ENCODE measurements at regions not wholly inside any gene's neighbourhood (a gene's known extent, or its start where the extent isn't known, plus 50 kb on each side); places are given as distances from the start of the nearest gene placed in this dataset.

GRCh38 chr5:86977190-86977589, 290.5 kb upstream of the RASA1 start:
- Mint-ChIP-seq H3K4me1 (ENCODE audit: low read depth) (peaks cover 7% of the 10 kb centered on the region), H3K27me3 (ENCODE audit: low read depth) (peaks cover 16% of the 10 kb centered on the region), H3K4me3 (ENCODE audit: unreplicated experiment) (no peak overlapping the region), H3K36me3 (ENCODE audit: low read depth) (no peaks in the 10 kb centered on the region), H3K27ac (ENCODE audit: unreplicated experiment) (no peak overlapping the region), H3K9me3 (ENCODE audit: low read depth) (peaks cover 6% of the 10 kb centered on the region)
- no peak for DNase-seq (ENCODE audit: low spot score)
- TF ChIP-seq CTCF (IDR thresholded peaks at IDR 0.05), result no peak

GRCh38 chr5:86977808-86978207, 289.9 kb upstream of the RASA1 start:
- no peak overlapping the region for H3K4me3 Mint-ChIP-seq (ENCODE audit: unreplicated experiment)
- no peak for TF ChIP-seq CTCF (IDR thresholded peaks at IDR 0.05)

GRCh38 chr5:86979811-86980411, 287.8 kb upstream of the RASA1 start:
- Mint-ChIP-seq H3K4me1 (ENCODE audit: low read depth) (peaks cover 7% of the 10 kb centered on the region), H3K27me3 (ENCODE audit: low read depth) (peaks cover 8% of the 10 kb centered on the region), H3K9me3 (ENCODE audit: low read depth) (peaks cover 6% of the 10 kb centered on the region), H3K4me3 (ENCODE audit: unreplicated experiment) (no peak overlapping the region), H3K36me3 (ENCODE audit: low read depth) (no peaks in the 10 kb centered on the region), H3K27ac (ENCODE audit: unreplicated experiment) (no peak overlapping the region)
- no peak for DNase-seq (ENCODE audit: low spot score)
- TF ChIP-seq CTCF (IDR thresholded peaks at IDR 0.05), result no peak

More at GRCh38 chr5:86977808-86978207, 289.9 kb upstream of the RASA1 start:
- Mint-ChIP-seq H3K9me3 (ENCODE audit: low read depth) (peaks cover 6% of the 10 kb centered on the region), H3K36me3 (ENCODE audit: low read depth) (no peaks in the 10 kb centered on the region), H3K27ac (ENCODE audit: unreplicated experiment) (no peak overlapping the region), H3K27me3 (ENCODE audit: low read depth) (peaks cover 14% of the 10 kb centered on the region), H3K4me1 (ENCODE audit: low read depth) (peaks cover 7% of the 10 kb centered on the region)
- no peak for DNase-seq (ENCODE audit: low spot score)

- peaks cover 6% of the 10 kb centered on the region for H3K27me3 Mint-ChIP-seq (ENCODE audit: low read depth)
- no peak for DNase-seq (ENCODE audit: low spot score)
- H3K4me3 Mint-ChIP-seq (ENCODE audit: unreplicated experiment), result no peak overlapping the region
- TF ChIP-seq CTCF (IDR thresholded peaks at IDR 0.05), result no peak
- no peaks in the 10 kb centered on the region for H3K36me3 Mint-ChIP-seq (ENCODE audit: low read depth)
- H3K27ac Mint-ChIP-seq (ENCODE audit: unreplicated experiment), result no peak overlapping the region
- H3K9me3 Mint-ChIP-seq (ENCODE audit: low read depth), result peaks cover 6% of the 10 kb centered on the region
- peaks cover 7% of the 10 kb centered on the region for H3K4me1 Mint-ChIP-seq (ENCODE audit: low read depth)
These were observed 285.8 kb upstream of the RASA1 start for GRCh38 chr5:86981898-86982297.

DNA sequence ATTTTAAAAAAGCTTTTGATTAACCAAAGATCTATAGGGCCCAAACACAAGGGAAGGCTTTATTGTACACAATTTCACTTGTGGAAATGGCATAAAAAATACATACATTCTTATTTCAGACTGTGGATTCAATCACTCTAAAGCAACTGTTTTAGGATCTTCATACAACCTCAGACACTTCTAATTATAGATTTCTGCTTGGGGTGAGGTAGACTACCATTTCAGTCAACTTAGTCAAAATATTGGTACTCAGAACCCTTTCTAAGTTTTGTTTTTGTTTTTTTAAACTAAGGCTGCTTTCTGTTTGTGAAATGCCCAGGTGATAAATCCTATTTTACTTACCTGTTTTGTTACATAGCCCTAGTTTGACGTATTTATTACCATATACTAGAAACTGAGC, 284.5 kb upstream of the RASA1 start:
- Mint-ChIP-seq H3K27me3 (ENCODE audit: low read depth) (peaks cover 16% of the 10 kb centered on the region), H3K36me3 (ENCODE audit: low read depth) (no peaks in the 10 kb centered on the region), H3K4me1 (ENCODE audit: low read depth) (peaks cover 7% of the 10 kb centered on the region), H3K9me3 (ENCODE audit: low read depth) (peaks cover 6% of the 10 kb centered on the region), H3K27ac (ENCODE audit: unreplicated experiment) (no peak overlapping the region), H3K4me3 (ENCODE audit: unreplicated experiment) (no peak overlapping the region)
- DNase-seq (ENCODE audit: low spot score), result no peak
- TF ChIP-seq CTCF (IDR thresholded peaks at IDR 0.05), result no peak

Data from chondrocyte (in vitro differentiated cells).